Breast epithelium (tissue), 3 donors: ENCODE measurements at regions not wholly inside any gene's neighbourhood (a gene's known extent, or its start where the extent isn't known, plus 50 kb on each side); places are given as distances from the start of the nearest gene placed in this dataset.

ENCODE experiments used
- POLR2A ChIP-seq: fragments of 450-650 bp; IDR thresholded peaks from one replicate; pipeline ENCODE4 v1.6.1; 2016; ENCODE audit warnings: antibody characterized with exemption, mild to moderate bottlenecking, moderate library complexity
- POLR2AphosphoS5 ChIP-seq, 3 donors: sonication (generic); formaldehyde crosslinking; IDR thresholded peaks; one replicate each; pipeline ENCODE4 v1.6.1; 2017; ENCODE audit warnings: antibody characterized with exemption in 3 of 3
- TF ChIP-seq, protein P1 (sequence below), 3 donors: fragments of 450-650 bp; IDR thresholded peaks; one replicate each; pipeline ENCODE4 v1.5.1; 2016 to 2017; ENCODE audit warnings: antibody characterized with exemption in 3 of 3, mild to moderate bottlenecking in 3 of 3, moderate library complexity in 3 of 3

DNA sequence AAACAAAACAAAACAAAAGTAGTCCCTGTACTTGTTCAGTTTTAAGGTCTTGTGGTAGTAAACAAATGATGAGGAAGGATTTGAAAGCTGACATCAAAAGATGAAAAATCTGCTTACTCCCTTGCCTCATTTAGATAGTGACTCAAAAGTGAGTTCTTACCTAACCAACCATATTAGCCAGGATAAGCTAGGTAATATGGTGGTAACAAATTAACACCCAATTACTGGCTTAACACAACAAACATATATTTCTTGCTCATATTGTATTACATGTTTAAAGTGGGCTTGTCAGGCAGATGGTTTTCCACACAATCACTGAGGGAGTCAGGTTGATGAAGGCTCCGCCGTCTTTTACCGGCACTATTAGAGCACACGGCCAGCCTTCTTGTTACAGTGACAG lies 189.7 kb downstream of the PPARGC1A start:
- TF ChIP-seq, protein P1, sequence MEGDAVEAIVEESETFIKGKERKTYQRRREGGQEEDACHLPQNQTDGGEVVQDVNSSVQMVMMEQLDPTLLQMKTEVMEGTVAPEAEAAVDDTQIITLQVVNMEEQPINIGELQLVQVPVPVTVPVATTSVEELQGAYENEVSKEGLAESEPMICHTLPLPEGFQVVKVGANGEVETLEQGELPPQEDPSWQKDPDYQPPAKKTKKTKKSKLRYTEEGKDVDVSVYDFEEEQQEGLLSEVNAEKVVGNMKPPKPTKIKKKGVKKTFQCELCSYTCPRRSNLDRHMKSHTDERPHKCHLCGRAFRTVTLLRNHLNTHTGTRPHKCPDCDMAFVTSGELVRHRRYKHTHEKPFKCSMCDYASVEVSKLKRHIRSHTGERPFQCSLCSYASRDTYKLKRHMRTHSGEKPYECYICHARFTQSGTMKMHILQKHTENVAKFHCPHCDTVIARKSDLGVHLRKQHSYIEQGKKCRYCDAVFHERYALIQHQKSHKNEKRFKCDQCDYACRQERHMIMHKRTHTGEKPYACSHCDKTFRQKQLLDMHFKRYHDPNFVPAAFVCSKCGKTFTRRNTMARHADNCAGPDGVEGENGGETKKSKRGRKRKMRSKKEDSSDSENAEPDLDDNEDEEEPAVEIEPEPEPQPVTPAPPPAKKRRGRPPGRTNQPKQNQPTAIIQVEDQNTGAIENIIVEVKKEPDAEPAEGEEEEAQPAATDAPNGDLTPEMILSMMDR (IDR thresholded peaks at IDR 0.05): no peak
- TF ChIP-seq POLR2A (no peak), POLR2AphosphoS5 (IDR thresholded peaks at IDR 0.05) (no peak)
